Adrenal gland (tissue), 5 donors: ENCODE measurements at regions not wholly inside any gene's neighbourhood (a gene's known extent, or its start where the extent isn't known, plus 50 kb on each side); places are given as distances from the start of the nearest gene placed in this dataset.

Experiments
- POLR2A ChIP-seq, 2 donors: fragments of 450-650 bp; IDR thresholded peaks; one replicate each; pipeline ENCODE4 v1.6.1; 2017; ENCODE audit warnings: antibody characterized with exemption in 2 of 2, mild to moderate bottlenecking in 2 of 2, moderate library complexity in 1 of 2
- TF ChIP-seq, protein P1 (sequence below), 6 experiments: fragments of 450-650 bp in 4 of 6; fragments of 200-600 bp in 2 of 6; sonication (generic) in 1 of 6; IDR thresholded peaks; 1 replicate in 5 of 6; 2 replicates in 1 of 6; pipeline versions ENCODE4 v1.5.1 to v1.8.0; 2016 to 2021; ENCODE audit warnings: antibody characterized with exemption in 6 of 6, mild to moderate bottlenecking in 2 of 6, moderate library complexity in 1 of 6
- donor health status: DM: no; HTN: no; CAD: no.

DNA sequence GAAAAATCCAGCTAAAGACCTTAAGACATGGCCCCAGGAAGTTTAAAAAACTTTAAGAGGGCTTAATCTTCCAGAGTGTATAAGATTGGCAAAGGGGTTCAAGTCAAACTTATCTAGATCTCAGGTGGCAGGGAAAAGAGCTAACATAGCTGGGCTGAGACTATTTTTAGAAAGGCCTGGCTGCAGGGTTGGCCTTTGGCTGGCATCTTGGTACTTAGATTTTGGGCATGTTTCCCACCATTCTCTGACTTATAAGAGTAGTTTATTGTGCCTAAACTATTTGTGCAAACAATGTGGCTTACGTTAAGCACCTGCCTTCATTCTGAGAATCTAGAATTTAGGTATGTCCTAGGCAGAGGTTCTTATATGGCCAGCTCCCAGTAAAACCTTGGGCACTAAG lies 214.0 kb upstream of the MIS18BP1 start:
- TF ChIP-seq, protein P1, sequence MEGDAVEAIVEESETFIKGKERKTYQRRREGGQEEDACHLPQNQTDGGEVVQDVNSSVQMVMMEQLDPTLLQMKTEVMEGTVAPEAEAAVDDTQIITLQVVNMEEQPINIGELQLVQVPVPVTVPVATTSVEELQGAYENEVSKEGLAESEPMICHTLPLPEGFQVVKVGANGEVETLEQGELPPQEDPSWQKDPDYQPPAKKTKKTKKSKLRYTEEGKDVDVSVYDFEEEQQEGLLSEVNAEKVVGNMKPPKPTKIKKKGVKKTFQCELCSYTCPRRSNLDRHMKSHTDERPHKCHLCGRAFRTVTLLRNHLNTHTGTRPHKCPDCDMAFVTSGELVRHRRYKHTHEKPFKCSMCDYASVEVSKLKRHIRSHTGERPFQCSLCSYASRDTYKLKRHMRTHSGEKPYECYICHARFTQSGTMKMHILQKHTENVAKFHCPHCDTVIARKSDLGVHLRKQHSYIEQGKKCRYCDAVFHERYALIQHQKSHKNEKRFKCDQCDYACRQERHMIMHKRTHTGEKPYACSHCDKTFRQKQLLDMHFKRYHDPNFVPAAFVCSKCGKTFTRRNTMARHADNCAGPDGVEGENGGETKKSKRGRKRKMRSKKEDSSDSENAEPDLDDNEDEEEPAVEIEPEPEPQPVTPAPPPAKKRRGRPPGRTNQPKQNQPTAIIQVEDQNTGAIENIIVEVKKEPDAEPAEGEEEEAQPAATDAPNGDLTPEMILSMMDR (IDR thresholded peaks at IDR 0.05): no peak
- no peak for TF ChIP-seq POLR2A (IDR thresholded peaks at IDR 0.05)
